ENCODE measurements at regions not wholly inside any gene's neighbourhood (a gene's known extent, or its start where the extent isn't known, plus 50 kb on each side); places are given as distances from the start of the nearest gene placed in this dataset.
"Not testable (repeated sequence)": the region's sequence is repeated elsewhere in the genome, so short reads cannot be mapped to it uniquely, and the experiment has no call there.

DNA sequence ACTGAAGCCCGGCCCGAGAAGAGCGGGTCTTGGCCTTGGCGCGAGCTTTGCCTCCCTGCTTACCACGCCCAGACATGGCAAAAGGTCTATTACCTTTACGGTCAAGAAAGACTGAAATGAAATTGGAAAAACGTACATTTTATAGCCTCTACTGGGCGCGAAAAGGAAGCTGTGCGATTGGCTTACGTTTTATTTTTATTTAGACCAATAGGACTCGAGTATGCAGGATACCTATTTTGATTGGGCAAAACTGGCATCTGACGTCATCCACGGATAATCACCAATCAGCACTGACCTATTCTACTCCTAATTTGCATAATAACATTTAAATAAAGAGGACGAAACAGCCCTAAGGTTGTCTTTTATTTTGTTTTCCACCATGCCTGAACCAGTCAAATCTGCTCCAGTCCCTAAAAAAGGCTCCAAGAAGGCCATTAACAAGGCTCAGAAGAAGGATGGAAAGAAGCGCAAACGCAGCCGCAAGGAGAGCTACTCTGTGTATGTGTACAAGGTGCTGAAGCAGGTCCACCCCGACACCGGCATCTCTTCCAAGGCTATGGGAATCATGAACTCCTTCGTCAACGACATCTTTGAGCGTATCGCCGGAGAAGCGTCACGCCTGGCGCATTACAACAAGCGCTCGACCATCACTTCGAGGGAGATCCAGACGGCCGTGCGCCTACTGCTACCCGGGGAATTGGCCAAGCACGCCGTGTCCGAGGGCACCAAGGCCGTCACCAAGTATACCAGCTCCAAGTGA, 97.4 kb downstream of the OR2B2 start:
- Mint-ChIP-seq H3K9me3 (no peaks in the 10 kb centered on the region), H3K36me3 (ENCODE audit: low read depth) (no peaks in the 10 kb centered on the region), H3K4me1 (peaks cover 53% of the 10 kb centered on the region), H3K4me3 (peak overlapping the region; percentile 85), H3K27ac (peak overlapping the region; percentile 100), H3K27me3 (no peaks in the 10 kb centered on the region)
- peak; percentile 95 for DNase-seq
- intact Hi-C loops (cut with micrococcal nuclease) = loop anchor here (1.0 to 5.0 kb wide), 5 partner anchors 22 to 1618 kb away; a partner anchor contains a TSS

DNA sequence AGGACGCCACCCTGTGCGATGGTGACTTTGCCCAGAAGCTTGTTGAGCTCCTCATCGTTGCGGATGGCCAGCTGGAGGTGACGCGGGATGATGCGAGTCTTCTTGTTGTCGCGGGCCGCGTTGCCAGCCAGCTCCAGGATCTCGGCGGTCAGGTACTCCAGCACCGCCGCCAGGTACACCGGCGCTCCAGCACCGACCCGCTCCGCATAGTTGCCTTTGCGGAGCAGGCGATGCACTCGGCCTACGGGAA, 97.9 kb downstream of the OR2B2 start:
- Mint-ChIP-seq H3K4me3 (peak overlapping the region; percentile 85), H3K27ac (peak overlapping the region; percentile 100), H3K4me1 (peaks cover 54% of the 10 kb centered on the region)
- not testable (repeated sequence) for H3K36me3 Mint-ChIP-seq (ENCODE audit: low read depth); H3K27me3 Mint-ChIP-seq; H3K9me3 Mint-ChIP-seq; DNase-seq
- intact Hi-C loops (cut with micrococcal nuclease) = loop anchor here (1.0 to 5.0 kb wide), 4 partner anchors 23 to 1617 kb away; a partner anchor contains a TSS

DNA sequence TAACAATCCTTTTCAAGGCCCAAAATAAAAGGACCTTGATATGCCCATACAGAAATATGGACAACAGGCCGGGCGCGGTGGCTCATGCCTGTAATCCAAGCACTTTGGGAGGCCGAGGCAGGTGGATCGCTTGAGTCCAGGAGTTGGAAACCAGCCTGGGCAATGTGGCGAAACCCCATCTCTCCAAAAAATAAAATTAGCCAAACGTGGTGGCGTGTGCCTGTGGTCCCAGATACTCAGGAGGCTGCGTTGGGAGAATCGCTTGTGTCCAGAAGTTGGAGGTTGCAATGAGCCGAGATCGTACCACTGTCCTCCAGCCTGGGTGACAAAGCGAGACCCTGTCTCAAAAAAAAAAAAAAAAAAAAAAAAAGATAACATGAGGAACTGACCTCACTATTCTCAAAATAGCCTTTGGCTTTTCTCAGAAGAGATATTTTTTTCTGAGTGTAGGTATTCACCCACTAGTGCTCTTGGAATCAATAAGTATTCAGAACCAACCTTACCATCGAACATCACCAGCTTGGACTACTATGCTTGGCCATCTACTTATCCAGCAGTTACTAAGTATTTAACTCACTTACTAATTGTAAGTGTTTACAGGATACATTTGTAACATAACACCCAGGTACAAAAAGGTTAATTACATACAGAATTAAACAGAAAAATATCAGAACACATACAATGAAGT, 99.2 kb downstream of the OR2B2 start:
- no peak for DNase-seq
- peaks cover 62% of the 10 kb centered on the region for H3K4me1 Mint-ChIP-seq
- peak overlapping the region; percentile 85 for H3K4me3 Mint-ChIP-seq
- H3K36me3 Mint-ChIP-seq (ENCODE audit: low read depth) = no peaks in the 10 kb centered on the region
- peak overlapping the region; percentile 100 for H3K27ac Mint-ChIP-seq
- no peaks in the 10 kb centered on the region for H3K9me3 Mint-ChIP-seq
- intact Hi-C loops (cut with micrococcal nuclease) = loop anchor here (5.0 kb wide), 1 partner anchor 1616 kb away; a partner anchor contains a TSS
- no peaks in the 10 kb centered on the region for H3K27me3 Mint-ChIP-seq

DNA sequence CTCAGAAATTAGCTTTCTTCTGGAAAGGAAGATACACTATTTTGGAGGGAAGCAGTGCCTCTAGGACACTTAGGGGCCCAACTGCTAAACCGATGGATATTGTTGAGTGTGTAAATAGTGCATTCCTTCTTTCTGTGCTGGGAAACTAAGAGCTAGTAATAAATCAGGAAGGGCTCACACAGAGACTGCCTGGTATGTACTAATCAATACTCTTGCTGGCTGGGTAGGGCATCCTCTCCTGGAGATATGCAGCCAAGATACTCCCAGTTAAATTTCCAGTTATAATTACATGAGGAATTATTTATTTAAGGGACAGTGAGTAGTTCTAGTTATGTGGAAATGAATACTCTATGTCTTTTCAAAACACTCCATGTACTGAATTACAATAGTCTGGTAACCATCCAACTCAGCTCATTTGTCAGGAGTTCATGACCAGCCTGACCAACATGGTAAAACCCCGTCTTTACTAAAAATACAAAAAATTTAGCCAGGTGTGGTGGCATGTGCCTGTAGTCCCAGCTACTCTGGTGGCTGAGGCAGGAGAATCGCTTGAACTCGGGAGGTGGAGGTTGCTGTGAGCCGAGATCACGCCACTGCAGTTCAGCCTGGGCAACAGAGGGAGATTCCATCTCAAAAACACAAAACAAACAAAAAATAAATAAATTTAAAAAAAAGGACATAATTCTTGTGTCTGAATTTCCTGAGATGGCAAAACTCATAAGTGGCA, 100.0 kb downstream of the OR2B2 start:
- Mint-ChIP-seq H3K36me3 (ENCODE audit: low read depth) (no peaks in the 10 kb centered on the region), H3K27ac (peak overlapping the region; percentile 86), H3K4me3 (peak overlapping the region; percentile 62), H3K9me3 (no peaks in the 10 kb centered on the region), H3K4me1 (peaks cover 65% of the 10 kb centered on the region), H3K27me3 (no peaks in the 10 kb centered on the region)
- intact Hi-C loops (cut with micrococcal nuclease) = loop anchor here (5.0 kb wide), 1 partner anchor 1615 kb away; a partner anchor contains a TSS
- no peak for DNase-seq

DNA sequence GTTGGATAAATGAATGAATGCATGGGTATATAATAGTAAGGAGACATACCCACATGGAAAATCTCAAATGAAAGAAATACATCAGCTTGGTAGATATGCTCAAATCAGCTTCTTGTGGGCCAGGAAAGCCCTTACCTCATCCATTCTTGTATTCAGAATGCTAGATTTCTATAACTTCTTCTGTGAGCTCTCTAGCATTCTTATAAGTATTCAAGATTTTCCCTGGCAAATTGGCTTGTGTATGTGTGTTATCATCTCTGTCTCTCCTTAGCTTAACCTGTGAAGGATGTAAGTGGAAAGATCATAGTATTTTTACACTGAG, 100.8 kb downstream of the OR2B2 start:
- Mint-ChIP-seq H3K4me3 (peak overlapping the region; percentile 87), H3K27me3 (no peaks in the 10 kb centered on the region), H3K4me1 (peaks cover 66% of the 10 kb centered on the region), H3K27ac (peak overlapping the region; percentile 96), H3K9me3 (no peaks in the 10 kb centered on the region), H3K36me3 (ENCODE audit: low read depth) (no peaks in the 10 kb centered on the region)
- no peak for DNase-seq
- intact Hi-C loops (cut with micrococcal nuclease) = loop anchor here (5.0 kb wide), 1 partner anchor 1614 kb away; a partner anchor contains a TSS

DNA sequence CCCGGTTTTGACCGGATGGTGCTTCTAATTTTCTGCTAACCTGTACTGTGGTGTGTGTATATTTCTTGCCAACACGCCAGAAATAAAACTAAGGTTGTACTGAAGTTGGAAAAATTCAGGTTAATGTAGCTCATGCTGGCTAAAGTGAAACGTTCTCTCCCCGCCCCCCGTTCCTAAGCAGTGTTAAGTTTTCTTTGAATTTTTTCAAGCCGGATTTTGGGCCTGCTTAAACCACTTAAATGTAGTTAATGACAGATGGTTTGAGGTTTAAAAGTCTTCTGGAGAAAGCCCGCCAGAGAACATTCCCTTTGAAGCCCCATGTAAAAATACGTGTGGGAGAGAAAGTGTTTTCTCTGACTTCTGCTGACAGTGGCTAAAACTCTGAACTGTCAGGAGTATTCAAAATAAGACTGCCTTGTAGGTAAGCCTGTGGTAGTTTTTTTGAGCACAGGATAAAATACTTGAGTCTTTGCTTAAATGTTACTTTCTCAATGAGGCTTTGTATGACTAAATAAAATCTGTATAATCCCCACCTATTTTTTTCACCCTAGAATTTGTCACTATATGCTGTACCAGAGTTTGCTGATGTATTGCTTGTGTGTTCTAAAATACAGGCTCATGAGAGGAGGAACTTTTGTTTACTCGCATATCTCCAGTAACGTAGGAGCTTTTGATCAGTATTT, 101.3 kb downstream of the OR2B2 start:
- H3K9me3 Mint-ChIP-seq = no peaks in the 10 kb centered on the region
- no peaks in the 10 kb centered on the region for H3K27me3 Mint-ChIP-seq
- no peaks in the 10 kb centered on the region for H3K36me3 Mint-ChIP-seq (ENCODE audit: low read depth)
- H3K27ac Mint-ChIP-seq = peak overlapping the region; percentile 96
- peak; percentile 79 for DNase-seq
- peak overlapping the region; percentile 87 for H3K4me3 Mint-ChIP-seq
- H3K4me1 Mint-ChIP-seq = peaks cover 66% of the 10 kb centered on the region
- intact Hi-C loops (cut with micrococcal nuclease) = loop anchor here (1.0 to 5.0 kb wide), 2 partner anchors 82 to 1614 kb away; a partner anchor contains a TSS

DNA sequence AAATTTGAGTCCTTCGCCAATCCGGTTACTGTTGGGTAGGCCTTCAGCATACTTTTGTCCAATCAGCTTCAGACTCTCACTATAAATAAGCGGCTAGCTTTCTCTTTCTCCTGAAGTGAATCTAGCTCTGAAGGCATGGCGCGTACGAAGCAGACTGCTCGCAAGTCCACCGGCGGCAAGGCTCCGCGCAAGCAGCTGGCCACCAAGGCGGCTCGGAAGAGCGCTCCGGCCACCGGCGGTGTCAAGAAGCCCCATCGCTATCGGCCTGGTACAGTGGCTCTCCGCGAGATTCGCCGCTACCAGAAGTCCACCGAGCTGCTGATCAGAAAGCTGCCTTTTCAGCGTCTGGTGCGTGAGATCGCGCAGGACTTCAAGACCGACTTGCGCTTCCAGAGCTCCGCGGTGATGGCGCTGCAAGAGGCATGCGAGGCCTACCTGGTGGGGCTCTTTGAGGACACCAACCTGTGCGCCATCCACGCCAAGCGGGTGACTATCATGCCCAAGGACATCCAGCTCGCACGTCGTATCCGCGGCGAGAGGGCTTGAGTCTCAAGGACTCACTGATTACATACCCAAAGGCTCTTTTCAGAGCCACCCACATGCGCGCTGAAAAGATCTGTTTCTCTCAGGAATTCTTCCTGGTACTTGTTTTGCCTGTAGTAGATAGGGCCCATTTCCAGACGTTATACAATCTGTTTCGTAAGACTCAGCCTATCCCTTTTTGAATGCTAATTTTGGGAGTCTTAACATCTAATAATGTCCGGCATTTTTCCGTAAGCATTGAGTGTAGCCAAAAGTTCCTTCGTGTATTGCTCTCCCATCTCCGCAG, 102.0 kb downstream of the OR2B2 start:
- H3K27me3 Mint-ChIP-seq = no peaks in the 10 kb centered on the region
- H3K27ac Mint-ChIP-seq = peak overlapping the region; percentile 96
- DNase-seq = peak; percentile 96
- no peaks in the 10 kb centered on the region for H3K9me3 Mint-ChIP-seq
- intact Hi-C loops (cut with micrococcal nuclease) = loop anchor here (1.0 to 5.0 kb wide), 5 partner anchors 83 to 1783 kb away; a partner anchor contains a TSS
- peaks cover 67% of the 10 kb centered on the region for H3K4me1 Mint-ChIP-seq
- H3K36me3 Mint-ChIP-seq (ENCODE audit: low read depth) = no peaks in the 10 kb centered on the region
- H3K4me3 Mint-ChIP-seq = peak overlapping the region; percentile 87

DNA sequence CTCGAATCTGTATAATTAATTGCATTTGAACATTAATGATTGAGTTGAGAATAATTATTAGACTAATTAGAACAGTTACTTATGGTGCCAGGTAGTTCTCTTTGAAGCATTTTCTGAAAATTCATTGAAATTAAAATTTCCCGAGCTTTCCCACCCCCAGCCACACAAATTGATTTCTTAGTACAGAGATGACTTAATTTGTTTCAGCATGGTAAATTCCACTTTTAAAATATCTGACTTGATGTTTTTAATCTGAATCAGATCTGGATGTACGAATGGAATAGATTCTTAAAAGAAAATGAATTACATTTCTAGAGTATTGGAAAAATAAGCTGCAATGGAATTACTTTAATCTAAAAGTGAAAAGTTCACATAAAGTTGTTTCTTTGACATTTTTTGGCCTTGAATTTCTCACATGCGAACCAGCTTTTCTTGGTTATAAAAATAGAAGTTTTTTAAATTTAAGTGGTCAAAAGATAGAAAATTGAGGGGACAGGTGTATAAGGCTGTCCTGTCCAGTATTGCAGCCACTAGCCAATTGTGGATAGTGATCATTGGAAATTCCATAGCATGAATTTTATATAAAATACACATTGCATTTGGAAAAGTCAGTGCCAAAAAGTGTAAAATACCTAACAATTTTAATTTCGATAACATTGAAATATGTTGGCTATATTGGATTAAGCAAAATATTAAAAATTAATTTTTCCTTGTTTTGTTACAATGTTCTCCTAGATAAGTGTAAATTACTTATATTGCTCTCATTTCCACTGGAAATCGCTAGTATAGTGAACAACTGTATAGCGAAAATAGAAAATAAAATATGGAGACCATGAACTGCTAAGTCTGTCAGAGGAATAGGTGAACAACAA, 102.9 kb downstream of the OR2B2 start:
- H3K4me1 Mint-ChIP-seq = peaks cover 64% of the 10 kb centered on the region
- no peaks in the 10 kb centered on the region for H3K36me3 Mint-ChIP-seq (ENCODE audit: low read depth)
- intact Hi-C loops (cut with micrococcal nuclease) = loop anchor here (1.0 to 5.0 kb wide), 3 partner anchors 331 to 1782 kb away; a partner anchor contains a TSS
- no peak for DNase-seq
- no peaks in the 10 kb centered on the region for H3K9me3 Mint-ChIP-seq
- H3K27me3 Mint-ChIP-seq = no peaks in the 10 kb centered on the region
- H3K27ac Mint-ChIP-seq = peak overlapping the region; percentile 98
- H3K4me3 Mint-ChIP-seq = peak overlapping the region; percentile 93

DNA sequence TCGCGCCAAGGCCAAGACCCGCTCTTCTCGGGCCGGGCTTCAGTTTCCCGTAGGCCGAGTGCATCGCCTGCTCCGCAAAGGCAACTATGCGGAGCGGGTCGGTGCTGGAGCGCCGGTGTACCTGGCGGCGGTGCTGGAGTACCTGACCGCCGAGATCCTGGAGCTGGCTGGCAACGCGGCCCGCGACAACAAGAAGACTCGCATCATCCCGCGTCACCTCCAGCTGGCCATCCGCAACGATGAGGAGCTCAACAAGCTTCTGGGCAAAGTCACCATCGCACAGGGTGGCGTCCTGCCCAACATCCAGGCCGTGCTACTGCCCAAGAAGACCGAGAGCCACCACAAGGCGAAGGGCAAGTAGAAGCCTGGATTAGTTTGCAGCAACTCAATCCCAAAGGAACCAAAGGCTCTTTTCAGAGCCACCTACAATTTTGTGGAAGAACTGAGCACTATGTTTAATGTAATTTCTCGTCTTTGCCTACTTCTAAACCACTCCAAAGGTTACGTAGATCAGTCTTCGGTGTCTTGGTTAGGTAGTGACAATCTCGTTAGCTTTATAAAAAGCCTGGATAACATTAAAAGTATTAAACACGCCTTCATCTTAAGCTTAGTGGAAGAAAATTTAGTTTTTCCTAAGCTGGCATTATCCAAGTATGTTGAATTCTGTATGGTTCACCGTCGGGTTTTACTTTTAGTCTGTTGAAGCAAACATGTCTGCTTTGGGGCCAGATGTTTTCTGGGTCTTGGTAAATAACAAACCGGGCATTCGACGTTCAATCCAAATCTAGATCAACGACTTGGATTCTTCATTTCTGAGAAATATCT, 103.7 kb downstream of the OR2B2 start:
- not testable (repeated sequence) for H3K36me3 Mint-ChIP-seq (ENCODE audit: low read depth); H3K27me3 Mint-ChIP-seq; H3K9me3 Mint-ChIP-seq
- peak; percentile 80 for DNase-seq
- H3K27ac Mint-ChIP-seq = peak overlapping the region; percentile 98
- peak overlapping the region; percentile 93 for H3K4me3 Mint-ChIP-seq
- intact Hi-C loops (cut with micrococcal nuclease) = loop anchor here (1.0 to 5.0 kb wide), 3 partner anchors 330 to 1781 kb away; a partner anchor contains a TSS
- peaks cover 56% of the 10 kb centered on the region for H3K4me1 Mint-ChIP-seq

DNA sequence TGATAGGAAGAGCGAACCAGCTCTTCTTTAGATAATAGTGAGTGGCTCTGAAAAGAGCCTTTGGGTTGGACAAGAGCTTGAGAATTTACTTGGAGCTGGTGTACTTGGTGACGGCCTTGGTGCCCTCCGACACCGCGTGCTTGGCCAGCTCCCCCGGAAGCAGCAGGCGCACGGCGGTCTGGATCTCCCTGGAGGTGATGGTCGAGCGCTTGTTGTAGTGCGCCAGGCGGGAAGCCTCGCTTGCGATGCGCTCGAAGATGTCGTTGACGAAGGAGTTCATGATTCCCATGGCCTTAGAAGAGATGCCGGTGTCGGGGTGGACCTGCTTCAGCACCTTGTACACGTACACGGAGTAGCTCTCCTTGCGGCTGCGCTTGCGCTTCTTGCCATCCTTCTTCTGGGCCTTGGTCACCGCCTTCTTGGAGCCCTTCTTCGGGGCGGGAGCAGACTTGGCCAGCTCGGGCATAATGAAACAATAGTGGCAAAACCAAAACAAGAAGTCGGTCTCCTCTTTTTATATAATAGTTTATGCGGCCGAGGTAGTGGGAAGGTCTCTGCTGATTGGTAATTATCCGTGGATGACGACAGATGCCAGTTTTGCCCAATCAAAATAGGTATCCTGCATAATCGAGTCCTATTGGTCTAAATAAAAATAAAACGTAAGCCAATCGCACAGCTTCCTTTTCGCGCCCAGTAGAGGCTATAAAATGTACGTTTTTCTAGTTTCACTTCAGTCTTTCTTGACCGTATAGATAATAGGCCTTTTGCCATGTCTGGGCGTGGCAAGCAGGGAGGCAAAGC, 104.6 kb downstream of the OR2B2 start:
- peak overlapping the region; percentile 98 for H3K27ac Mint-ChIP-seq

DNA sequence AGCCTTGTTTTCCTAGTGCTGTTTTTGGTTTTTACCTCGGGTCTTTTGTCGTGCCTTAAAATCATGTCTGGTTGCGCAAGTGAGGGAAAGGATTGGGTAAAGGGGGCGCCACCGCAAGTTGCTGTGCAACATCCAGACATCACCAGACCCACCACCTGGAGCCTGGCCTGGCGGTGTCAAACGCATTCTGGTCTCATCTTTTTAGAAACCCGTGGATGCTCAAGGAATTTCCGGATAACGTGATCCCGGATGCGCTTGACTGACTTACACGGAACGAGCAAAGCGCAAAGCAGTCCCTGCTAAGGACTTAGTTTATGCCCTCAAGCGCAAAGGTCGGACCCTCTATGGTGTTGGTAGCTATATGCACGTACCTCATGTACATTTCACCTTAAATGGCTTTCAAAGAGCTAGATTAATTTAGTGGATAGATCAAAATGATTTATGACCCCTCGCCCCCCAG, 105.2 kb downstream of the OR2B2 start:
- Mint-ChIP-seq H3K27me3 (no peaks in the 10 kb centered on the region), H3K9me3 (no peaks in the 10 kb centered on the region), H3K27ac (peak overlapping the region; percentile 98), H3K4me1 (peaks cover 47% of the 10 kb centered on the region), H3K4me3 (peak overlapping the region; percentile 93), H3K36me3 (ENCODE audit: low read depth) (no peaks in the 10 kb centered on the region)
- intact Hi-C loops (cut with micrococcal nuclease) = loop anchor here (1.0 to 5.0 kb wide), 3 partner anchors 11 to 1780 kb away; a partner anchor contains a TSS
- DNase-seq = peak; percentile 83

More for the DNA sequence above, 104.6 kb downstream of the OR2B2 start:
- Mint-ChIP-seq H3K4me1 (peaks cover 52% of the 10 kb centered on the region), H3K4me3 (peak overlapping the region; percentile 93)
- H3K27me3 Mint-ChIP-seq; H3K9me3 Mint-ChIP-seq; H3K36me3 Mint-ChIP-seq (ENCODE audit: low read depth): not testable (repeated sequence)
- intact Hi-C loops (cut with micrococcal nuclease) = loop anchor here (1.0 to 5.0 kb wide), 4 partner anchors 11 to 1780 kb away; a partner anchor contains a TSS
- DNase-seq = peak; percentile 94

Data from activated CD4-positive, alpha-beta T cell treated with anti-CD3 and anti-CD28 coated beads, Interleukin-2, amount 10 ng/mL, durations not matched to agents 24 days and 14 days (primary cell).